Type B pancreatic cell (in vitro differentiated cells): ENCODE measurements at regions not wholly inside any gene's neighbourhood (a gene's known extent, or its start where the extent isn't known, plus 50 kb on each side); places are given as distances from the start of the nearest gene placed in this dataset.

Source experiments
- DNase-seq: peaks from one replicate; pipeline ENCODE4 v3.0.0; 2021; ENCODE audit warnings: mixed read lengths; ENCODE audit not compliant: unreplicated experiment; ENCODE audit errors: extremely low spot score
- H3K27ac Mint-ChIP-seq: 2 replicates; pipeline ENCODE4 v1.8.0; 2021; ENCODE audit warnings: mild to moderate bottlenecking, mixed read lengths
- H3K27me3 Mint-ChIP-seq: 2 replicates; pipeline ENCODE4 v1.8.0; 2021; ENCODE audit warnings: mixed read lengths
- H3K36me3 Mint-ChIP-seq: 2 replicates; pipeline ENCODE4 v1.8.0; 2021; ENCODE audit warnings: mixed read lengths
- H3K4me1 Mint-ChIP-seq: one replicate; pipeline ENCODE4 v1.8.0; 2021; ENCODE audit warnings: mixed read lengths; ENCODE audit not compliant: unreplicated experiment
- H3K4me3 Mint-ChIP-seq: 2 replicates; pipeline ENCODE4 v1.8.0; 2021; ENCODE audit warnings: mild to moderate bottlenecking, mixed read lengths
- H3K9me3 Mint-ChIP-seq: 2 replicates; pipeline ENCODE4 v1.8.0; 2021; ENCODE audit warnings: mixed read lengths
- CTCF ChIP-seq: fragments of 200-600 bp; sonication (generic); conservative IDR thresholded peaks from 2 replicates; pipeline ENCODE4 v1.5.0; 2021; ENCODE audit warnings: antibody characterized with exemption, mild to moderate bottlenecking

- H3K36me3 Mint-ChIP-seq: no peaks in the 10 kb centered on the region
- peaks cover 3% of the 10 kb centered on the region for H3K27me3 Mint-ChIP-seq
- peaks cover 9% of the 10 kb centered on the region for H3K4me1 Mint-ChIP-seq
- H3K9me3 Mint-ChIP-seq: no peaks in the 10 kb centered on the region
- TF ChIP-seq CTCF: no peak
- H3K4me3 Mint-ChIP-seq: no peak overlapping the region
- no peak for DNase-seq
- H3K27ac Mint-ChIP-seq: no peak overlapping the region
Measured at GRCh38 chr10:118840776-118841468, 86.2 kb upstream of the CACUL1 start.

GRCh38 chr10:118841881-118842605 lies 87.3 kb upstream of the CACUL1 start:
- no peak for TF ChIP-seq CTCF
- Mint-ChIP-seq H3K9me3 (no peaks in the 10 kb centered on the region), H3K27me3 (no peaks in the 10 kb centered on the region), H3K36me3 (no peaks in the 10 kb centered on the region), H3K4me3 (no peak overlapping the region), H3K27ac (no peak overlapping the region), H3K4me1 (peaks cover 9% of the 10 kb centered on the region)
- no peak for DNase-seq

GRCh38 chr10:118842843-118843624 lies 88.3 kb upstream of the CACUL1 start:
- Mint-ChIP-seq H3K4me3 (no peak overlapping the region), H3K9me3 (no peaks in the 10 kb centered on the region), H3K27ac (no peak overlapping the region), H3K36me3 (no peaks in the 10 kb centered on the region), H3K27me3 (no peaks in the 10 kb centered on the region), H3K4me1 (peaks cover 9% of the 10 kb centered on the region)
- DNase-seq: no peak
- no peak for TF ChIP-seq CTCF

GRCh38 chr10:118843647-118844265 lies 89.0 kb upstream of the CACUL1 start:
- H3K27me3 Mint-ChIP-seq: no peaks in the 10 kb centered on the region
- peaks cover 9% of the 10 kb centered on the region for H3K4me1 Mint-ChIP-seq
- no peak overlapping the region for H3K4me3 Mint-ChIP-seq

More at GRCh38 chr10:118843647-118844265, 89.0 kb upstream of the CACUL1 start:
- no peak for TF ChIP-seq CTCF
- DNase-seq: no peak
- no peak overlapping the region for H3K27ac Mint-ChIP-seq
- no peaks in the 10 kb centered on the region for H3K36me3 Mint-ChIP-seq
- no peaks in the 10 kb centered on the region for H3K9me3 Mint-ChIP-seq
